GM23338 (cell line): ENCODE measurements at regions not wholly inside any gene's neighbourhood (a gene's known extent, or its start where the extent isn't known, plus 50 kb on each side); places are given as distances from the start of the nearest gene placed in this dataset.

Experiments used
- CREB1 ChIP-seq: fragments of 250-450 bp; sonication (Bioruptor Pico); IDR thresholded peaks from 2 replicates; pipeline ENCODE4 v1.5.0; 2020; ENCODE audit warnings: low read depth, mild to moderate bottlenecking, moderate library complexity
- JUNB ChIP-seq: IDR thresholded peaks from one replicate; pipeline ENCODE4 v1.6.1; 2016; ENCODE audit warnings: antibody characterized with exemption; ENCODE audit not compliant: unreplicated experiment
- NANOG ChIP-seq: IDR thresholded peaks from 2 replicates; pipeline ENCODE4 v1.6.1; 2016; ENCODE audit warnings: antibody characterized with exemption, borderline replicate concordance
- POLR2AphosphoS5 ChIP-seq: IDR thresholded peaks from 2 replicates; pipeline ENCODE4 v1.6.1; 2016; ENCODE audit warnings: antibody characterized with exemption, low read depth
- STAT1 ChIP-seq: IDR thresholded peaks from one replicate; pipeline ENCODE4 v1.6.1; 2016; ENCODE audit warnings: antibody characterized with exemption; ENCODE audit not compliant: unreplicated experiment
- ZNF114 ChIP-seq: fragments of 250-450 bp; sonication (Bioruptor Pico); IDR thresholded peaks from 2 replicates; pipeline ENCODE4 v1.5.0; 2020; ENCODE audit warnings: mild to moderate bottlenecking, moderate library complexity
- ZNF331 ChIP-seq: fragments of 250-450 bp; sonication (Bioruptor Pico); IDR thresholded peaks from 2 replicates; pipeline ENCODE4 v1.5.0; 2020; ENCODE audit warnings: low read depth, mild to moderate bottlenecking, moderate library complexity
- TF ChIP-seq, protein P1 (sequence below): fragments of 250-450 bp; sonication (Bioruptor Pico); IDR thresholded peaks from 2 replicates; pipeline ENCODE4 v1.5.0; 2020; ENCODE audit warnings: mild to moderate bottlenecking, moderate library complexity
- TF ChIP-seq, protein P2 (sequence below): IDR thresholded peaks from 2 replicates; pipeline ENCODE4 v1.6.1; 2016; ENCODE audit warnings: antibody characterized with exemption
- TF ChIP-seq, protein P3 (sequence below), 2 experiments: fragments of 200-600 bp in 1 of 2; sonication (generic) in 1 of 2; conservative IDR thresholded peaks; 2 replicates each; pipeline versions ENCODE4 v1.5.1 to v1.6.1; 2016 to 2017; ENCODE audit warnings: antibody characterized with exemption in 2 of 2, low read depth in 2 of 2, mild to moderate bottlenecking in 2 of 2, moderate library complexity in 1 of 2

DNA sequence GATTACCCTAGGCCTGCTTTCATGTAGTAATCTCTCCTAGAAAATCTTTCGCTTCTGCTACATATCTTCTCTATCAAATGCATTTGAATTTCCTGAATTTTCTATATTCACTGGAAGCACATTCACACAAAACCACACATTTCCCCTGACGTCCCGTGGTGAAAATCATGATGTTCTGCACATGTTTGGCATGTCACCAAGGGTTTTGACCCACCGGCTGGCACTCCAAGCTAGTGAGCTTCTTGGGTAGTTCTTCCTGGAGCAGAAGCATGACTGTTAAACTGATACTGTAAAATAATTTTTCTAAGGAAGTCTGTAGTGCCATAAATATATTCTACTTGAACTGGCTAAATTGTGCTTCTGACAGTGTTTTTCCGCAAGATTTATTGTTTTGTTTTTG is 510.1 kb upstream of the SLC8A1 start (continued):
- TF ChIP-seq, protein P1, sequence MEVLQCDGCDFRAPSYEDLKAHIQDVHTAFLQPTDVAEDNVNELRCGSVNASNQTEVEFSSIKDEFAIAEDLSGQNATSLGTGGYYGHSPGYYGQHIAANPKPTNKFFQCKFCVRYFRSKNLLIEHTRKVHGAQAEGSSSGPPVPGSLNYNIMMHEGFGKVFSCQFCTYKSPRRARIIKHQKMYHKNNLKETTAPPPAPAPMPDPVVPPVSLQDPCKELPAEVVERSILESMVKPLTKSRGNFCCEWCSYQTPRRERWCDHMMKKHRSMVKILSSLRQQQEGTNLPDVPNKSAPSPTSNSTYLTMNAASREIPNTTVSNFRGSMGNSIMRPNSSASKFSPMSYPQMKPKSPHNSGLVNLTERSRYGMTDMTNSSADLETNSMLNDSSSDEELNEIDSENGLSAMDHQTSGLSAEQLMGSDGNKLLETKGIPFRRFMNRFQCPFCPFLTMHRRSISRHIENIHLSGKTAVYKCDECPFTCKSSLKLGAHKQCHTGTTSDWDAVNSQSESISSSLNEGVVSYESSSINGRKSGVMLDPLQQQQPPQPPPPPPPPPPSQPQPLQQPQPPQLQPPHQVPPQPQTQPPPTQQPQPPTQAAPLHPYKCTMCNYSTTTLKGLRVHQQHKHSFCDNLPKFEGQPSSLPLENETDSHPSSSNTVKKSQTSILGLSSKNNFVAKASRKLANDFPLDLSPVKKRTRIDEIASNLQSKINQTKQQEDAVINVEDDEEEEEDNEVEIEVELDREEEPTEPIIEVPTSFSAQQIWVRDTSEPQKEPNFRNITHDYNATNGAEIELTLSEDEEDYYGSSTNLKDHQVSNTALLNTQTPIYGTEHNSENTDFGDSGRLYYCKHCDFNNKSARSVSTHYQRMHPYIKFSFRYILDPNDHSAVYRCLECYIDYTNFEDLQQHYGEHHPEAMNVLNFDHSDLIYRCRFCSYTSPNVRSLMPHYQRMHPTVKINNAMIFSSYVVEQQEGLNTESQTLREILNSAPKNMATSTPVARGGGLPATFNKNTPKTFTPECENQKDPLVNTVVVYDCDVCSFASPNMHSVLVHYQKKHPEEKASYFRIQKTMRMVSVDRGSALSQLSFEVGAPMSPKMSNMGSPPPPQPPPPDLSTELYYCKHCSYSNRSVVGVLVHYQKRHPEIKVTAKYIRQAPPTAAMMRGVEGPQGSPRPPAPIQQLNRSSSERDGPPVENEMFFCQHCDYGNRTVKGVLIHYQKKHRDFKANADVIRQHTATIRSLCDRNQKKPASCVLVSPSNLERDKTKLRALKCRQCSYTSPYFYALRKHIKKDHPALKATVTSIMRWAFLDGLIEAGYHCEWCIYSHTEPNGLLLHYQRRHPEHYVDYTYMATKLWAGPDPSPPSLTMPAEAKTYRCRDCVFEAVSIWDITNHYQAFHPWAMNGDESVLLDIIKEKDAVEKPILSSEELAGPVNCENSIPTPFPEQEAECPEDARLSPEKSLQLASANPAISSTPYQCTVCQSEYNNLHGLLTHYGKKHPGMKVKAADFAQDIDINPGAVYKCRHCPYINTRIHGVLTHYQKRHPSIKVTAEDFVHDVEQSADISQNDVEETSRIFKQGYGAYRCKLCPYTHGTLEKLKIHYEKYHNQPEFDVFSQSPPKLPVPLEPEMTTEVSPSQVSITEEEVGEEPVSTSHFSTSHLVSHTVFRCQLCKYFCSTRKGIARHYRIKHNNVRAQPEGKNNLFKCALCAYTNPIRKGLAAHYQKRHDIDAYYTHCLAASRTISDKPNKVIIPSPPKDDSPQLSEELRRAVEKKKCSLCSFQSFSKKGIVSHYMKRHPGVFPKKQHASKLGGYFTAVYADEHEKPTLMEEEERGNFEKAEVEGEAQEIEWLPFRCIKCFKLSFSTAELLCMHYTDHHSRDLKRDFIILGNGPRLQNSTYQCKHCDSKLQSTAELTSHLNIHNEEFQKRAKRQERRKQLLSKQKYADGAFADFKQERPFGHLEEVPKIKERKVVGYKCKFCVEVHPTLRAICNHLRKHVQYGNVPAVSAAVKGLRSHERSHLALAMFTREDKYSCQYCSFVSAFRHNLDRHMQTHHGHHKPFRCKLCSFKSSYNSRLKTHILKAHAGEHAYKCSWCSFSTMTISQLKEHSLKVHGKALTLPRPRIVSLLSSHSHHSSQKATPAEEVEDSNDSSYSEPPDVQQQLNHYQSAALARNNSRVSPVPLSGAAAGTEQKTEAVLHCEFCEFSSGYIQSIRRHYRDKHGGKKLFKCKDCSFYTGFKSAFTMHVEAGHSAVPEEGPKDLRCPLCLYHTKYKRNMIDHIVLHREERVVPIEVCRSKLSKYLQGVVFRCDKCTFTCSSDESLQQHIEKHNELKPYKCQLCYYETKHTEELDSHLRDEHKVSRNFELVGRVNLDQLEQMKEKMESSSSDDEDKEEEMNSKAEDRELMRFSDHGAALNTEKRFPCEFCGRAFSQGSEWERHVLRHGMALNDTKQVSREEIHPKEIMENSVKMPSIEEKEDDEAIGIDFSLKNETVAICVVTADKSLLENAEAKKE = no peak
- TF ChIP-seq CREB1 (no peak), JUNB (no peak), ZNF331 (CRISPR knock-in tag) (no peak), STAT1 (no peak), POLR2AphosphoS5 (no peak), ZNF114 (CRISPR knock-in tag) (no peak), NANOG (no peak)
- TF ChIP-seq, protein P2, sequence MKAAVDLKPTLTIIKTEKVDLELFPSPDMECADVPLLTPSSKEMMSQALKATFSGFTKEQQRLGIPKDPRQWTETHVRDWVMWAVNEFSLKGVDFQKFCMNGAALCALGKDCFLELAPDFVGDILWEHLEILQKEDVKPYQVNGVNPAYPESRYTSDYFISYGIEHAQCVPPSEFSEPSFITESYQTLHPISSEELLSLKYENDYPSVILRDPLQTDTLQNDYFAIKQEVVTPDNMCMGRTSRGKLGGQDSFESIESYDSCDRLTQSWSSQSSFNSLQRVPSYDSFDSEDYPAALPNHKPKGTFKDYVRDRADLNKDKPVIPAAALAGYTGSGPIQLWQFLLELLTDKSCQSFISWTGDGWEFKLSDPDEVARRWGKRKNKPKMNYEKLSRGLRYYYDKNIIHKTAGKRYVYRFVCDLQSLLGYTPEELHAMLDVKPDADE = no peak
- TF ChIP-seq, protein P3, sequence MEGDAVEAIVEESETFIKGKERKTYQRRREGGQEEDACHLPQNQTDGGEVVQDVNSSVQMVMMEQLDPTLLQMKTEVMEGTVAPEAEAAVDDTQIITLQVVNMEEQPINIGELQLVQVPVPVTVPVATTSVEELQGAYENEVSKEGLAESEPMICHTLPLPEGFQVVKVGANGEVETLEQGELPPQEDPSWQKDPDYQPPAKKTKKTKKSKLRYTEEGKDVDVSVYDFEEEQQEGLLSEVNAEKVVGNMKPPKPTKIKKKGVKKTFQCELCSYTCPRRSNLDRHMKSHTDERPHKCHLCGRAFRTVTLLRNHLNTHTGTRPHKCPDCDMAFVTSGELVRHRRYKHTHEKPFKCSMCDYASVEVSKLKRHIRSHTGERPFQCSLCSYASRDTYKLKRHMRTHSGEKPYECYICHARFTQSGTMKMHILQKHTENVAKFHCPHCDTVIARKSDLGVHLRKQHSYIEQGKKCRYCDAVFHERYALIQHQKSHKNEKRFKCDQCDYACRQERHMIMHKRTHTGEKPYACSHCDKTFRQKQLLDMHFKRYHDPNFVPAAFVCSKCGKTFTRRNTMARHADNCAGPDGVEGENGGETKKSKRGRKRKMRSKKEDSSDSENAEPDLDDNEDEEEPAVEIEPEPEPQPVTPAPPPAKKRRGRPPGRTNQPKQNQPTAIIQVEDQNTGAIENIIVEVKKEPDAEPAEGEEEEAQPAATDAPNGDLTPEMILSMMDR (conservative IDR thresholded peaks at IDR 0.05; ENCODE audit: low read depth in 2 of 2) = no peak
